RWPE2 (cell line): ENCODE measurements at regions not wholly inside any gene's neighbourhood (a gene's known extent, or its start where the extent isn't known, plus 50 kb on each side); places are given as distances from the start of the nearest gene placed in this dataset.
A peak's percentile ranks its signal among the peaks of the same experiment; 100 is the strongest.

Experiments
- ATAC-seq: fragments of 200-7000 bp; cut with Tn5 transposase; 3 replicates; pipeline ENCODE4 v1.9.1; 2021; ENCODE audit warnings: low read depth
- DNase-seq: peaks from one replicate; pipeline ENCODE4 v3.0.0-alpha.2; 2020; ENCODE audit warnings: low spot score
- H3K27ac ChIP-seq: fragments of 450-650 bp; 2 replicates; pipeline ENCODE4 v1.5.1; 2017; ENCODE audit warnings: mild to moderate bottlenecking; ENCODE audit not compliant: poor library complexity, severe bottlenecking
- H3K27me3 ChIP-seq: fragments of 250-450 bp; sonication (Bioruptor Pico); 2 replicates; pipeline ENCODE4 v1.5.1; 2021; ENCODE audit warnings: mild to moderate bottlenecking, moderate library complexity; ENCODE audit not compliant: insufficient read depth, poor library complexity, severe bottlenecking
- H3K36me3 ChIP-seq: fragments of 250-450 bp; sonication (Bioruptor Pico); 2 replicates; pipeline ENCODE4 v1.5.1; 2020; ENCODE audit warnings: low read depth, mild to moderate bottlenecking, moderate library complexity
- H3K4me1 ChIP-seq: fragments of 250-450 bp; sonication (Bioruptor Pico); 2 replicates; pipeline ENCODE4 v1.5.1; 2021; ENCODE audit warnings: mild to moderate bottlenecking, moderate library complexity; ENCODE audit not compliant: insufficient read depth, poor library complexity, severe bottlenecking
- H3K4me3 ChIP-seq: fragments of 250-450 bp; sonication (Bioruptor Pico); 2 replicates; pipeline ENCODE4 v1.5.1; 2021; ENCODE audit warnings: mild to moderate bottlenecking, moderate library complexity; ENCODE audit not compliant: severe bottlenecking
- H3K9me3 ChIP-seq: fragments of 250-450 bp; sonication (Bioruptor Pico); 2 replicates; pipeline ENCODE4 v1.5.1; 2021; ENCODE audit warnings: mild to moderate bottlenecking, moderate library complexity; ENCODE audit not compliant: severe bottlenecking
- TF ChIP-seq, protein P1 (sequence below): fragments of 450-650 bp; IDR thresholded peaks from one replicate; pipeline ENCODE4 v1.5.1; 2017; ENCODE audit warnings: mild to moderate bottlenecking, moderate library complexity; ENCODE audit not compliant: poor library complexity, severe bottlenecking

DNA sequence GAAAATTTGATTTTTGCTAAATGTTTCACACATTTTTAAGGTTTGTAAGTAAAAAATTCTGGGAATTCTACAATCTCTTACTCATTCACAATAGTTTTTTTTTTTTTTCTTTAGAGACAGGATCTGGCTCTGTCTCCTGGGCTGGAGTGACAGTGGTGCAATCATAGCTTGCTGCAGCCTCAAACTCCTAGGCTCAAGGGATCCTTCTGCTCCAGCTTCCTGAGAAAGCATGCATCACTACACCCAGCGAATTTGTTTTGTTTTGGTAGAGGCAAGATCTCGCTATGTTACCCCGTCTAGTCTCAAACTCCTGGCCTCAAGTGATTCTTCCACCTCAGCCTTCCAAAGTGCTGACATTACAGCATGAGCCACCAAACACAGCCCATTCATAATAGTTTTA is 232.8 kb downstream of the GJA1 start:
- ATAC-seq = no peak
- H3K4me3 ChIP-seq = no peak overlapping the region
- H3K27ac ChIP-seq = no peak overlapping the region
- H3K27me3 ChIP-seq = no peaks in the 10 kb centered on the region
- no peaks in the 10 kb centered on the region for H3K9me3 ChIP-seq
- no peaks in the 10 kb centered on the region for H3K4me1 ChIP-seq
- DNase-seq = no peak
- TF ChIP-seq, protein P1, sequence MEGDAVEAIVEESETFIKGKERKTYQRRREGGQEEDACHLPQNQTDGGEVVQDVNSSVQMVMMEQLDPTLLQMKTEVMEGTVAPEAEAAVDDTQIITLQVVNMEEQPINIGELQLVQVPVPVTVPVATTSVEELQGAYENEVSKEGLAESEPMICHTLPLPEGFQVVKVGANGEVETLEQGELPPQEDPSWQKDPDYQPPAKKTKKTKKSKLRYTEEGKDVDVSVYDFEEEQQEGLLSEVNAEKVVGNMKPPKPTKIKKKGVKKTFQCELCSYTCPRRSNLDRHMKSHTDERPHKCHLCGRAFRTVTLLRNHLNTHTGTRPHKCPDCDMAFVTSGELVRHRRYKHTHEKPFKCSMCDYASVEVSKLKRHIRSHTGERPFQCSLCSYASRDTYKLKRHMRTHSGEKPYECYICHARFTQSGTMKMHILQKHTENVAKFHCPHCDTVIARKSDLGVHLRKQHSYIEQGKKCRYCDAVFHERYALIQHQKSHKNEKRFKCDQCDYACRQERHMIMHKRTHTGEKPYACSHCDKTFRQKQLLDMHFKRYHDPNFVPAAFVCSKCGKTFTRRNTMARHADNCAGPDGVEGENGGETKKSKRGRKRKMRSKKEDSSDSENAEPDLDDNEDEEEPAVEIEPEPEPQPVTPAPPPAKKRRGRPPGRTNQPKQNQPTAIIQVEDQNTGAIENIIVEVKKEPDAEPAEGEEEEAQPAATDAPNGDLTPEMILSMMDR = no peak
- no peaks in the 10 kb centered on the region for H3K36me3 ChIP-seq

DNA sequence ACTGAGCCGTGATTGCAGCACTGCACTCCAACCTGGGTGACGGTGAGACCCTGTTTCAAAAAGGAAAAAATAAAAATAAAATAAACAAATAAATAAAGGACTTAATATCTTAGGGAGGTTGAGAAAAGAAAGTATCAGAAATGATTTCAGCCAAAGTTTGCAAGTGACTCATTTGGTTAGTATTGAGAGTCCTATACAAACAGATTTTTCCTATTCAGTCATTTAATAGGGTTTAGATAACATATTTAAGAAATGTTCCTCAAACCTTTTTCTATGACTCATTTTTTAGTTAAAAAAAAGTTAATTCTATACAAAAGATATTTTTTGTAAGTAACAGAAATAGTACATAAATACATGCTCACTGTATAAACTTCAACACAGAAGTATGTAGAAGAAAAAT is 235.1 kb downstream of the GJA1 start:
- TF ChIP-seq, protein P1 = no peak
- Histone ChIP-seq H3K27ac (no peak overlapping the region), H3K9me3 (no peaks in the 10 kb centered on the region), H3K4me3 (no peak overlapping the region), H3K27me3 (no peaks in the 10 kb centered on the region), H3K4me1 (no peaks in the 10 kb centered on the region), H3K36me3 (no peaks in the 10 kb centered on the region)
- ATAC-seq (no peak), DNase-seq (no peak)

DNA sequence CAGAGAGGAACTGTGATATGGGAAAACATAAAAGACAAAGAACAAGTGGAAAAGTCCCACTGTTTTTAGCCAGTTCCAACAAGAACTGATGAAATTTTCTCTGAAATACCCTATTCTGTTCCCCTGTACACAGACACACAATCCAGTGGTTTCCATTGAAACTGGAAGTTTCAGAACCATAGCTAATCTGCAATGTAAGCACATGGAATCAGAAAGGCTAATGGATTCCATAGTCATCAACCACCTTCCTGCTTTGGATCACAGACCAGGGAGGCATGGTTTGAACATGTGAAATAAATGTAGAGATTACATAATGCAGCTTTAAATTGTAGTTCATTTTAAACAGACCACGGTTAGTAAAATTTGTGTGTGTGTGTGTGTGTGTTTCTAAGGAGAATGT is 242.1 kb downstream of the GJA1 start:
- TF ChIP-seq, protein P1 = no peak
- H3K27ac ChIP-seq = no peak overlapping the region
- no peak overlapping the region for H3K4me3 ChIP-seq
- ATAC-seq (no peak), DNase-seq (no peak)
- H3K4me1 ChIP-seq = no peaks in the 10 kb centered on the region
- H3K9me3 ChIP-seq = no peaks in the 10 kb centered on the region
- no peaks in the 10 kb centered on the region for H3K27me3 ChIP-seq
- H3K36me3 ChIP-seq = no peaks in the 10 kb centered on the region

DNA sequence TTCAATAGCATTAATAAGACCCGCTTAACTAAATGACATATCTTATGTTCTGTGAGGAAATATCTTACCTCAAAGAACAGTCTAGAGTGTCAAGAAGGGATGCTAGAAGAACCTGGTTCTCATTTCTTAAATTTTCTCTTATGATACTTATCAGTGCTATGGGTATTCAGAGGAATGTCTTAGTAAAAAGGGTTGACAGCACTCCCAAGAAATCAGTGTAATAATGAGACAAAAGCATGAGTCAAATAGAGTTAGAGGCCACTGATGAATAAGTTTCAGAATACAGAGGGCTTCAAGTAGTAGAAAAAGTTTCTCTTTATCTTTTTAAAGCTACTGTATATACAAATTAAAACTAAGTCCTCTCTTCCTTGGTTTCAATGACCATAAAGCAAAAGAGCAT is 242.8 kb downstream of the GJA1 start:
- Histone ChIP-seq H3K4me1 (no peaks in the 10 kb centered on the region), H3K27ac (no peak overlapping the region), H3K36me3 (no peaks in the 10 kb centered on the region), H3K27me3 (no peaks in the 10 kb centered on the region), H3K4me3 (no peak overlapping the region), H3K9me3 (no peaks in the 10 kb centered on the region)
- TF ChIP-seq, protein P1 = no peak
- ATAC-seq (no peak), DNase-seq (no peak)

DNA sequence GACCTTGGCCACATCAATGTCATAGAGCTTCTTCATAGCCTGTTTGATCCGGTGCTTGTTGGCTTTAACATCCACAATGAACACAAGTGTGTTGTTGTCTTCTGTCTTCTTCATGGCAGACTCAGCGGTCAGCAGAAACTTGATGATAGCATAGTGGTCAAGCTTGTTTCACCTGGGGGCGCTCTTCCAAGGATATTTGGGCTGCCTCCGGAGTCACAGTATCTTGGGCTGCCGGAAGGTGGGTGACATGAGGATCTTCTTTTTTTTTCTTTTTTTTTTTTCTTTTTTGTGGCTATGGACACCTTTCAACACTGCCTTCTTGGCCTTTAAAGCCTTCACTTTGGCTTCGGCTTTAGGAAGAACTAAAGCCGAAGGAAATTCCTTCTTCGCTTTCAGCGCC is 244.6 kb downstream of the GJA1 start:
- Histone ChIP-seq H3K36me3 (no peaks in the 10 kb centered on the region), H3K27me3 (no peaks in the 10 kb centered on the region), H3K27ac (no peak overlapping the region), H3K4me3 (no peak overlapping the region), H3K4me1 (no peaks in the 10 kb centered on the region), H3K9me3 (no peaks in the 10 kb centered on the region)
- TF ChIP-seq, protein P1 = peak; percentile 9
- ATAC-seq (no peak), DNase-seq (no peak)
